ENCODE measurements at regions not wholly inside any gene's neighbourhood (a gene's known extent, or its start where the extent isn't known, plus 50 kb on each side); places are given as distances from the start of the nearest gene placed in this dataset.

GRCh38 chr12:71282925-71283324 lies 125.1 kb upstream of the TSPAN8 start (continued):
- TF ChIP-seq, protein P1, sequence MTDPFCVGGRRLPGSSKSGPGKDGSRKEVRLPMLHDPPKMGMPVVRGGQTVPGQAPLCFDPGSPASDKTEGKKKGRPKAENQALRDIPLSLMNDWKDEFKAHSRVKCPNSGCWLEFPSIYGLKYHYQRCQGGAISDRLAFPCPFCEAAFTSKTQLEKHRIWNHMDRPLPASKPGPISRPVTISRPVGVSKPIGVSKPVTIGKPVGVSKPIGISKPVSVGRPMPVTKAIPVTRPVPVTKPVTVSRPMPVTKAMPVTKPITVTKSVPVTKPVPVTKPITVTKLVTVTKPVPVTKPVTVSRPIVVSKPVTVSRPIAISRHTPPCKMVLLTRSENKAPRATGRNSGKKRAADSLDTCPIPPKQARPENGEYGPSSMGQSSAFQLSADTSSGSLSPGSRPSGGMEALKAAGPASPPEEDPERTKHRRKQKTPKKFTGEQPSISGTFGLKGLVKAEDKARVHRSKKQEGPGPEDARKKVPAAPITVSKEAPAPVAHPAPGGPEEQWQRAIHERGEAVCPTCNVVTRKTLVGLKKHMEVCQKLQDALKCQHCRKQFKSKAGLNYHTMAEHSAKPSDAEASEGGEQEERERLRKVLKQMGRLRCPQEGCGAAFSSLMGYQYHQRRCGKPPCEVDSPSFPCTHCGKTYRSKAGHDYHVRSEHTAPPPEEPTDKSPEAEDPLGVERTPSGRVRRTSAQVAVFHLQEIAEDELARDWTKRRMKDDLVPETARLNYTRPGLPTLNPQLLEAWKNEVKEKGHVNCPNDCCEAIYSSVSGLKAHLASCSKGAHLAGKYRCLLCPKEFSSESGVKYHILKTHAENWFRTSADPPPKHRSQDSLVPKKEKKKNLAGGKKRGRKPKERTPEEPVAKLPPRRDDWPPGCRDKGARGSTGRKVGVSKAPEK (CRISPR knock-in tag; IDR thresholded peaks at IDR 0.05; ENCODE audit: borderline replicate concordance) = no peak
- TF ChIP-seq SIN3B (IDR thresholded peaks at IDR 0.05; ENCODE audit: low read length) = no peak
- no peak for TF ChIP-seq GZF1 (CRISPR knock-in tag; IDR thresholded peaks at IDR 0.05)
- TF ChIP-seq, protein P2, sequence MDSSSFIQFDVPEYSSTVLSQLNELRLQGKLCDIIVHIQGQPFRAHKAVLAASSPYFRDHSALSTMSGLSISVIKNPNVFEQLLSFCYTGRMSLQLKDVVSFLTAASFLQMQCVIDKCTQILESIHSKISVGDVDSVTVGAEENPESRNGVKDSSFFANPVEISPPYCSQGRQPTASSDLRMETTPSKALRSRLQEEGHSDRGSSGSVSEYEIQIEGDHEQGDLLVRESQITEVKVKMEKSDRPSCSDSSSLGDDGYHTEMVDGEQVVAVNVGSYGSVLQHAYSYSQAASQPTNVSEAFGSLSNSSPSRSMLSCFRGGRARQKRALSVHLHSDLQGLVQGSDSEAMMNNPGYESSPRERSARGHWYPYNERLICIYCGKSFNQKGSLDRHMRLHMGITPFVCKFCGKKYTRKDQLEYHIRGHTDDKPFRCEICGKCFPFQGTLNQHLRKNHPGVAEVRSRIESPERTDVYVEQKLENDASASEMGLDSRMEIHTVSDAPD (CRISPR knock-in tag; IDR thresholded peaks at IDR 0.05) = no peak

DNA sequence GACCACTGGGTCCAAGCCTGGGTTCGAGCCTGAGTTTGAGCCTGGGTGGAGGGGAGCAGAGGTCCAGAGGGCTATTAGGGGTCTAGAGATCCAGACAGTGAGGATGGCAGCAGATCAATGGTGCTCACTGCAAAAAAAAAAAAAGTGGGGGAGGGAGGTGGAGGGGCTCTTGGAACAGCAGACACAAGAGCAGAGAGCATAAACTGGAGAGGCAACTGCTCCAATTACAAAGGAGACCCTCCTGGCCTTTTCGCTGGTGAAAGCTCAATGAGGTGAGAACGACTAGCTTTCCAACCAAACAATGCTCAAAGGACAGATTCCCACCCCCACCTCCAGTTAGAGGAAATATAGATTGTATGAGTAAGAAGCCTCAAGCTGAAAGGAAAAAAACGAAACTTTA lies 124.2 kb upstream of the TSPAN8 start:
- BruUV-seq (replicated peaks) = no TSS peak
- no peaks in the 10 kb centered on the region for H4K20me1 ChIP-seq (ENCODE audit: insufficient read depth, low read length)
- H3K79me2 ChIP-seq (ENCODE audit: insufficient read depth, low read length) = no peaks in the 10 kb centered on the region
- no peak for ATAC-seq
- H3K27me3 ChIP-seq (ENCODE audit: control insufficient read depth in 1 of 2, insufficient read depth in 2 of 2, low read length in 2 of 2) = no peaks in the 10 kb centered on the region; a peak in 1 of 5 replicates
- ChIA-PET POLR2A (no interaction called here), CTCF (ENCODE audit: low intra/inter-chr PET ratio, low total read pairs) (no interaction called here)
- no peaks in the 10 kb centered on the region for H3K9me3 ChIP-seq (ENCODE audit: low read length)
- no peak overlapping the region for H3K4me3 ChIP-seq (replicated peaks in 1 of 3; ENCODE audit: insufficient read depth in 1 of 3, low read depth in 2 of 3, low read length in 3 of 3)
- FAIRE-seq = no peak
- H3K27ac ChIP-seq (ENCODE audit: extremely low read length, insufficient read depth, low read length) = no peak overlapping the region
- H3K4me2 ChIP-seq (ENCODE audit: low read depth, low read length) = no peak overlapping the region
- no peak overlapping the region for H2AFZ ChIP-seq (ENCODE audit: low read length)
- intact Hi-C loops (cut with micrococcal nuclease; ENCODE audit: unreplicated experiment) (no loop called here), in situ Hi-C loops (cut with HindIII; ENCODE audit: extremely low pct_ligation_motif_present, low pct_unique_long_range_greater_than_20kb) (no loop called here)
- WGBS (ENCODE audit: low lambda C conversion rate) = 4% methylated on average over 4 of the region's 4 CpGs
- no peak overlapping the region for H3K9ac ChIP-seq (ENCODE audit: insufficient read depth, low read depth, low read length)
- no peaks in the 10 kb centered on the region for H3K4me1 ChIP-seq (ENCODE audit: insufficient read depth, low read length)
- no peaks in the 10 kb centered on the region for H3K36me3 ChIP-seq (replicated peaks in 1 of 2; ENCODE audit: control insufficient read depth in 1 of 2, insufficient read depth in 2 of 2, low read length in 2 of 2)
- no peak for DNase-seq (ENCODE audit: low spot score)
- TF ChIP-seq ZNF546 (CRISPR knock-in tag; conservative IDR thresholded peaks at IDR 0.05) = no peak
- TF ChIP-seq ZFP91 (CRISPR knock-in tag; IDR thresholded peaks at IDR 0.05; ENCODE audit: borderline replicate concordance) = no peak
- no peak for TF ChIP-seq ZNF230 (CRISPR knock-in tag; IDR thresholded peaks at IDR 0.05)
- no peak for TF ChIP-seq BRCA1 (CRISPR knock-in tag; IDR thresholded peaks at IDR 0.05)
- TF ChIP-seq ZNF576 (CRISPR knock-in tag; IDR thresholded peaks at IDR 0.05) = no peak
- no peak for TF ChIP-seq BRF2 (CRISPR knock-in tag; IDR thresholded peaks at IDR 0.05)
- no peak for TF ChIP-seq ZFP41 (CRISPR knock-in tag; IDR thresholded peaks at IDR 0.05; ENCODE audit: borderline replicate concordance)
- no peak for TF ChIP-seq HOXA3 (CRISPR knock-in tag; IDR thresholded peaks at IDR 0.05)
- TF ChIP-seq SMAD1 (CRISPR knock-in tag; IDR thresholded peaks at IDR 0.05; ENCODE audit: borderline replicate concordance, low read depth) = no peak
- TF ChIP-seq GZF1 (CRISPR knock-in tag; IDR thresholded peaks at IDR 0.05) = no peak
- no peak for TF ChIP-seq PHF20 (CRISPR knock-in tag; IDR thresholded peaks at IDR 0.05)
